Epithelial cell of esophagus (primary cell): ENCODE measurements at regions not wholly inside any gene's neighbourhood (a gene's known extent, or its start where the extent isn't known, plus 50 kb on each side); places are given as distances from the start of the nearest gene placed in this dataset.
A peak's percentile ranks its signal among the peaks of the same experiment; 100 is the strongest.

Source experiments
- DNase-seq: peaks from one replicate; pipeline ENCODE4 v3.0.0; 2010; ENCODE audit warnings: low read depth
- H3K4me3 ChIP-seq: 2 replicates; pipeline ENCODE4 v1.5.1; 2011; ENCODE audit warnings: mild to moderate bottlenecking, low read length, control low read depth
- TF ChIP-seq, protein P1 (sequence below): IDR thresholded peaks from 2 replicates; pipeline ENCODE4 v1.5.1; 2011; ENCODE audit warnings: low read depth, mild to moderate bottlenecking, low read length, control low read depth, inconsistent platforms; ENCODE audit not compliant: insufficient read depth; ENCODE audit errors: missing control alignments

DNA sequence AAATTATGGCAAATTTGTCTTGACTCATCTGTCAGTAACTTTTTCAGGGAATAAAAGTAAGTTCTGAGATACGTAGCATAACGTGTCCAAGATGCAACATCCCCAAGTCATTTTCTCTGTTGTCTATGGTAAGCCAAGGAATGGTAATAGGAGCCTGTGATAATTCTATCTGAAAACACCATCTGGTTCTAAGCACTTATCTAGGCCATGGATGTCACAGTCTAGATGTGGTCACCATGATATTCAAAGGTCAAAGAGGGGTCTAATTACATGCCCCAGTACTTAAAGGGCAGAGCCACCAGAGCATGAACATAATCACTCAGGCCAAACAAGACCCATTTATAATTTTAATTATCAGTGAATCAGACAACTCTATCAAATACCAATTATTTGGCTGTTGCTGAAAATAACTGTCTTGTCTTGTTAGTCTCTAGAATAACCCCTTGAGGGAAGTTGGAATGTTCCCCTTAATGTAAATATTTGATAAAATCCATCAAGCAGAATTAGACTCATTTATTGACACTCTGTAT lies 225.1 kb upstream of the MPPED2 start:
- DNase-seq, result no peak
- TF ChIP-seq, protein P1, sequence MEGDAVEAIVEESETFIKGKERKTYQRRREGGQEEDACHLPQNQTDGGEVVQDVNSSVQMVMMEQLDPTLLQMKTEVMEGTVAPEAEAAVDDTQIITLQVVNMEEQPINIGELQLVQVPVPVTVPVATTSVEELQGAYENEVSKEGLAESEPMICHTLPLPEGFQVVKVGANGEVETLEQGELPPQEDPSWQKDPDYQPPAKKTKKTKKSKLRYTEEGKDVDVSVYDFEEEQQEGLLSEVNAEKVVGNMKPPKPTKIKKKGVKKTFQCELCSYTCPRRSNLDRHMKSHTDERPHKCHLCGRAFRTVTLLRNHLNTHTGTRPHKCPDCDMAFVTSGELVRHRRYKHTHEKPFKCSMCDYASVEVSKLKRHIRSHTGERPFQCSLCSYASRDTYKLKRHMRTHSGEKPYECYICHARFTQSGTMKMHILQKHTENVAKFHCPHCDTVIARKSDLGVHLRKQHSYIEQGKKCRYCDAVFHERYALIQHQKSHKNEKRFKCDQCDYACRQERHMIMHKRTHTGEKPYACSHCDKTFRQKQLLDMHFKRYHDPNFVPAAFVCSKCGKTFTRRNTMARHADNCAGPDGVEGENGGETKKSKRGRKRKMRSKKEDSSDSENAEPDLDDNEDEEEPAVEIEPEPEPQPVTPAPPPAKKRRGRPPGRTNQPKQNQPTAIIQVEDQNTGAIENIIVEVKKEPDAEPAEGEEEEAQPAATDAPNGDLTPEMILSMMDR, result no peak
- no peak overlapping the region for H3K4me3 ChIP-seq

GRCh38 chr11:30810116-30810515 lies 224.0 kb upstream of the MPPED2 start:
- no peak for DNase-seq
- TF ChIP-seq, protein P1, result no peak

DNA sequence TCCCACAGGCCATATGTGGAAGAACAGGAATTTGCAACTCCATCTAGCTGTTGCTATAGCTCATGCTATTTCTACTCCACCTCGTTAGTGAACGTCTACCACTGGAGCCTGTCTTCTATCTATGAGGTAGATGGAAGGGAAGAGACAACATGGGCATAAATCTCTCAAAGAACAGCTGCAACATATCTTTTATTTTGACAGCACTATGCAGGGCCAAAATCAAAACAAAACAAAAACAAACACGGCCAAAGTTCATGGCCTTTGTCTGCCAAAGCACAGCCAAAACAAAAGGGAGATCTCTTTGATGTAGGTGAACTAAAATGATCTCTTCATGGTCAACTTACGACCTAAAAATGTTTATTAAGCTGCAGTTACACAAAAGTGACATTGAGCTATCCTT lies 215.2 kb upstream of the MPPED2 start:
- TF ChIP-seq, protein P1, result no peak
- no peak for DNase-seq
- H3K4me3 ChIP-seq, result no peak overlapping the region

More at GRCh38 chr11:30810116-30810515, 224.0 kb upstream of the MPPED2 start:
- no peak overlapping the region for H3K4me3 ChIP-seq

DNA sequence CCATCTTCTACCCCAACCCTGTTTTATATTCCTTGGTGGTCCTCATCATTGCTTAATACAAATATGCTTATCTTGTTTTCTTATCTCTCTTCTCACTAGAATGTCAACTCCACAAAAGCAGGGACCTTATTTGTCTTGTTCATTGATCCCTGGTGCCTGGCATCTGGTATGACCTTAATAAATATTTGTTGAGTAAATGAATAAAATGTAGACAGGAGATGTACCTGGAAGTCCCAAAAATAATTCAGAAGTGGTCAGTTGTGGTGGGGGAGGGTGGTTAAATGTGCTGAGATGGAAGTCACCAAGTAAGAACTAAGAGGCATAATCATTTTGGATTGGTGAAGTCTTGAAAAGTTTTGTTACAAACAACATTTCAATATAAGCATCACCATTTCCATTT lies 214.8 kb upstream of the MPPED2 start:
- H3K4me3 ChIP-seq, result no peak overlapping the region
- TF ChIP-seq, protein P1, result no peak
- no peak for DNase-seq

DNA sequence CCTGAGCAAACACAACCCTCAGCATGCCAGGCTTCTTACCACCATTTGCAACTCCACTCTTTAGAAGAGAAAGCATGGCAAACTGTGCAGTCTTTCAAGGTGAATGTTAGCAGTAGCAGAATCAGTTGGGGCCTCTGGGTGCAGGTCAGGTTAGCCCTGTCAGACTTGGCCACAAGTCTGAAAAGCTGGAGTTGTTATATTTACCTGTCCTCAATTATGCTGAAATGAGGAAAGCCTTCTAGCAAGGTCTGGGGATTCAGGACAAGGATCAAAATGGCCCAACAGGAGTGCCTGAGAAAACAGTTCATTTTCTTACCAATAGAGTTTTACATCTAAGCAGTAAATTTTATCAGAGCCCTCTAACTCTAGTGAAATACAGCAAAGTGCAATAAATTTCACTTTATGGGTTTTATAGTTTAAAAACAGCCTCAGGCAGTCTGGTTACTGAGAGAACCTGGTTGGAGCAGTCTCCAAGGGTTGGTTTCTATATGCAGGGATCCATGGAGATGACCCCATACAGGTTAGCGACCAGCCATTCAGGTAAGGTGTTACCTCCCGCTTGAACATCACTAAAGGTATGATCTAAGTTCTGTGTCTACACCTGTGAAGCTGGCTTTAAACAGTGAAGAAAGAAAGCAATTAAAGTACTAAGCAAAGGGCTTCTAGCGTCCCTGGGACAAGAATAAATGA lies 212.5 kb upstream of the MPPED2 start:
- no peak overlapping the region for H3K4me3 ChIP-seq
- no peak for DNase-seq
- TF ChIP-seq, protein P1, result no peak

- no peak overlapping the region for H3K4me3 ChIP-seq
- DNase-seq, result peak; percentile 23
- TF ChIP-seq, protein P1, result no peak
These were observed 203.1 kb upstream of the MPPED2 start for GRCh38 chr11:30789270-30789669.

DNA sequence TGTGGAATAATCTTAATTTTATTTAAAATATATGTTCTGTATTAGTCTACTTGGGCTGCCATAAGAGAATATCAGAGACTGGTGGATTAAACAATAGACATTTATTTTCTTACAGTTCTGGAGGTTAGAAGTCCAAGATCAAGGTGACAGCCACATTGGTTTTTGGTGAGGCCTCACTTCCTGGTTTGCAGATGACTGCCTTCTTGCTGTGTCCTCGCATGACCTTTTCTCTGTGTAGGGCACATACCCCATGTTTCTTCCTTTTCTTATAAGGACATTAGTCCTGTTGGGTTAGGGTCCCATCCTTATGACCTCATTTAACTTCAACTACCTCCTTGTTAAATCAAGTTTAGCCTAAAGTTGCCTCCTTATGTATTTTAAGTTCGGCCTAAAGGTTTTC lies 202.7 kb upstream of the MPPED2 start:
- DNase-seq, result no peak
- TF ChIP-seq, protein P1, result no peak
- H3K4me3 ChIP-seq, result no peak overlapping the region
